H1 (cell line): ENCODE measurements at regions not wholly inside any gene's neighbourhood (a gene's known extent, or its start where the extent isn't known, plus 50 kb on each side); places are given as distances from the start of the nearest gene placed in this dataset.

Experiments
- CTCF ChIA-PET: fragments of 300-600 bp; sonication (Branson Sonifier 250); formaldehyde crosslinking; loops from one replicate; lab custom pipeline; 2021; ENCODE audit not compliant: partially characterized antibody; lab: Charles Lee
- POLR2A ChIA-PET: fragments of 300-600 bp; sonication (Branson Sonifier 250); formaldehyde crosslinking; loops from one replicate; lab custom pipeline; 2021; ENCODE audit warnings: inconsistent platforms; ENCODE audit not compliant: partially characterized antibody; lab: Charles Lee
- DNase-seq, 2 experiments: peaks; one replicate each; pipeline versions ENCODE4 v3.0.0 to v3.0.0-alpha.2; 2010 to 2022; ENCODE audit warnings: low spot score in 2 of 2, low read depth in 1 of 2, mixed read lengths in 1 of 2
- FAIRE-seq: peaks from 2 replicates; lab custom pipeline; 2011; peaks lifted over from hg19 to GRCh38; lab: Jason Lieb, UNC
- H2AFZ ChIP-seq: 2 replicates; pipeline ENCODE4 v1.8.1; 2012; ENCODE audit warnings: low read length, inconsistent platforms
- H2AK5ac ChIP-seq: 2 replicates; pipeline ENCODE4 v1.6.1; 2013; ENCODE audit warnings: low read depth, low read length
- H2BK120ac ChIP-seq: replicated peaks from 2 replicates; pipeline ENCODE3; 2013; ENCODE audit warnings: low read depth, low read length, inconsistent platforms
- H2BK12ac ChIP-seq: 2 replicates; pipeline ENCODE4 v1.6.1; 2013; ENCODE audit warnings: low read depth, low read length
- H2BK15ac ChIP-seq: 2 replicates; pipeline ENCODE4 v1.6.1; 2013; ENCODE audit warnings: low read length
- H2BK20ac ChIP-seq: 2 replicates; pipeline ENCODE4 v1.6.1; 2013; ENCODE audit warnings: low read length
- H2BK5ac ChIP-seq: 2 replicates; pipeline ENCODE4 v1.6.1; 2013; ENCODE audit warnings: low read depth, low read length
- H3K14ac ChIP-seq: 2 replicates; pipeline ENCODE4 v1.6.1; 2013; ENCODE audit warnings: inconsistent platforms; ENCODE audit not compliant: insufficient read length
- H3K18ac ChIP-seq: 2 replicates; pipeline ENCODE4 v1.6.1; 2013; ENCODE audit warnings: low read length; ENCODE audit errors: extremely low read depth
- H3K23ac ChIP-seq: 2 replicates; pipeline ENCODE4 v1.6.1; 2013; ENCODE audit warnings: inconsistent platforms; ENCODE audit not compliant: insufficient read length
- H3K23me2 ChIP-seq: 2 replicates; pipeline ENCODE4 v1.6.1; 2013; ENCODE audit warnings: low read depth, low read length
- H3K27ac ChIP-seq: 2 replicates; pipeline ENCODE4 v1.6.1; 2011; ENCODE audit warnings: low read depth, low read length, inconsistent platforms
- H3K27me3 ChIP-seq, 4 experiments: replicated peaks in 1 of 4; 1 replicate in 1 of 4; 2 replicates in 3 of 4; pipeline versions ENCODE4 v1.6.1 to v1.8.1; 2011 to 2013; ENCODE audit warnings: low read length in 3 of 4, mild to moderate bottlenecking in 3 of 4, inconsistent platforms in 2 of 4, mixed read lengths in 2 of 4, moderate library complexity in 1 of 4; ENCODE audit not compliant: control insufficient read depth in 3 of 4, insufficient read depth in 3 of 4; ENCODE audit errors: extremely low read depth in 1 of 4
- H3K36me3 ChIP-seq, 4 experiments: 2 replicates each; pipeline versions ENCODE4 v1.6.1 to v1.8.1; 2011 to 2013; ENCODE audit warnings: mild to moderate bottlenecking in 4 of 4, low read length in 3 of 4, moderate library complexity in 2 of 4, control low read depth in 1 of 4, inconsistent platforms in 1 of 4; ENCODE audit not compliant: insufficient read depth in 4 of 4, control insufficient read depth in 2 of 4
- H3K4ac ChIP-seq: replicated peaks from 2 replicates; pipeline ENCODE3; 2013; ENCODE audit warnings: low read length, low read depth, mixed read lengths, inconsistent platforms; ENCODE audit not compliant: insufficient read length
- H3K4me1 ChIP-seq, 4 experiments: replicated peaks in 1 of 4; 1 replicate in 1 of 4; 2 replicates in 3 of 4; pipeline versions ENCODE4 v1.6.1 to v1.8.1; 2011 to 2013; ENCODE audit warnings: low read length in 3 of 4, inconsistent platforms in 2 of 4, mixed read lengths in 1 of 4; ENCODE audit not compliant: insufficient read depth in 4 of 4, control insufficient read depth in 3 of 4
- H3K4me2 ChIP-seq, 2 experiments: 2 replicates each; pipeline versions ENCODE4 v1.6.1 to v1.8.1; 2011 to 2013; ENCODE audit warnings: low read depth in 2 of 2, low read length in 2 of 2, control low read depth in 1 of 2, inconsistent platforms in 1 of 2, mild to moderate bottlenecking in 1 of 2; ENCODE audit not compliant: insufficient read depth in 1 of 2
- H3K4me3 ChIP-seq, 4 experiments: fragments of 200-600, 300-600 bp in 1 of 4; sonication (generic), shearing (Covaris generic), sonication (Bioruptor Twin) in 1 of 4; 2 replicates each; pipeline versions ENCODE4 v1.5.1 to v1.8.1; 2011 to 2016; ENCODE audit warnings: low read length in 4 of 4, low read depth in 3 of 4, control low read depth in 2 of 4, inconsistent platforms in 2 of 4, mild to moderate bottlenecking in 2 of 4, mixed read lengths in 1 of 4, moderate library complexity in 1 of 4; ENCODE audit not compliant: insufficient read depth in 2 of 4; ENCODE audit errors: extremely low read depth in 1 of 4
- H3K56ac ChIP-seq: replicated peaks from 2 replicates; pipeline ENCODE3; 2013; ENCODE audit warnings: low read depth, mild to moderate bottlenecking, mixed read lengths, low read length, inconsistent platforms; ENCODE audit not compliant: insufficient read length
- H3K79me1 ChIP-seq: 2 replicates; pipeline ENCODE4 v1.6.1; 2013; ENCODE audit warnings: low read depth, low read length, control low read depth
- H3K79me2 ChIP-seq, 2 experiments: 2 replicates each; pipeline versions ENCODE4 v1.6.1 to v1.8.1; 2012 to 2013; ENCODE audit warnings: low read length in 2 of 2, mild to moderate bottlenecking in 2 of 2, inconsistent platforms in 1 of 2; ENCODE audit not compliant: insufficient read depth in 2 of 2, control insufficient read depth in 1 of 2
- H3K9ac ChIP-seq, 4 experiments: replicated peaks in 1 of 4; 1 replicate in 1 of 4; 2 replicates in 3 of 4; pipeline versions ENCODE4 v1.6.1 to v1.8.1; 2011 to 2013; ENCODE audit warnings: low read depth in 3 of 4, low read length in 3 of 4, control low read depth in 2 of 4, mild to moderate bottlenecking in 2 of 4, moderate library complexity in 2 of 4, inconsistent platforms in 1 of 4; ENCODE audit errors: extremely low read depth in 1 of 4
- H3K9me3 ChIP-seq, 2 experiments: 2 replicates each; pipeline versions ENCODE4 v1.6.1 to v1.8.1; 2012 to 2013; ENCODE audit warnings: mild to moderate bottlenecking in 2 of 2, moderate library complexity in 2 of 2, control low read depth in 1 of 2, inconsistent platforms in 1 of 2, low read depth in 1 of 2, low read length in 1 of 2, mixed read lengths in 1 of 2; ENCODE audit not compliant: insufficient read depth in 2 of 2
- H4K20me1 ChIP-seq, 2 experiments: replicated peaks in 1 of 2; 2 replicates each; pipeline versions ENCODE3 to v1.8.1; 2011 to 2013; ENCODE audit warnings: inconsistent platforms in 2 of 2, low read length in 2 of 2, mild to moderate bottlenecking in 1 of 2; ENCODE audit not compliant: insufficient read depth in 2 of 2, control insufficient read depth in 1 of 2
- H4K5ac ChIP-seq: 2 replicates; pipeline ENCODE4 v1.6.1; 2013; ENCODE audit warnings: low read length, low read depth, mixed read lengths, inconsistent platforms; ENCODE audit not compliant: insufficient read length
- H4K8ac ChIP-seq: 2 replicates; pipeline ENCODE4 v1.8.0; 2013; ENCODE audit warnings: mild to moderate bottlenecking, moderate library complexity, low read length, inconsistent platforms; ENCODE audit not compliant: insufficient read depth; ENCODE audit errors: extremely low read depth
- H4K91ac ChIP-seq: replicated peaks from 2 replicates; pipeline ENCODE3; 2013; ENCODE audit warnings: low read length, mixed read lengths, inconsistent platforms; ENCODE audit not compliant: insufficient read length
- BCL11A ChIP-seq, 2 experiments: IDR thresholded peaks; one replicate each; pipeline ENCODE4 v1.6.1; 2011; ENCODE audit warnings: low read depth in 2 of 2, low read length in 2 of 2, mild to moderate bottlenecking in 2 of 2
- CHD1 ChIP-seq: IDR thresholded peaks from 2 replicates; pipeline ENCODE4 v1.6.1; 2012; ENCODE audit warnings: low read depth, low read length, improper control_type of control experiment
- CREB1 ChIP-seq: IDR thresholded peaks from 2 replicates; pipeline ENCODE4 v1.6.1; 2012; ENCODE audit warnings: inconsistent platforms
- EGR1 ChIP-seq: IDR thresholded peaks from 2 replicates; pipeline ENCODE4 v1.6.1; 2011; ENCODE audit warnings: low read depth, low read length, borderline replicate concordance
- JUND ChIP-seq: IDR thresholded peaks from 2 replicates; pipeline ENCODE4 v1.6.1; 2011; ENCODE audit warnings: mild to moderate bottlenecking, improper control_type of control experiment, low read length
- KDM1A ChIP-seq: fragments of 200-600, 300-600 bp; sonication (generic); IDR thresholded peaks from 2 replicates; pipeline ENCODE4 v1.7.1; 2016; ENCODE audit warnings: mild to moderate bottlenecking, low read length, borderline replicate concordance
- POLR2AphosphoS5 ChIP-seq: IDR thresholded peaks from 2 replicates; pipeline ENCODE4 v1.6.1; 2011; ENCODE audit warnings: low read depth, low read length
- WGBS, 2 experiments: shearing (Covaris generic) in 1 of 2; methylation state at CpG; one replicate each; pipeline versions ENCODE4 v1.1.6 to v1.1.7; 2013 to 2015; ENCODE audit warnings: low lambda C conversion rate in 2 of 2, mixed read lengths in 2 of 2, inconsistent platforms in 1 of 2, low coverage in 1 of 2, missing lambda C conversion rate in 1 of 2; ENCODE audit not compliant: insufficient replicate concordance in 2 of 2, insufficient coverage in 1 of 2, insufficient read length in 1 of 2; ENCODE audit errors: extremely low coverage in 1 of 2, missing lambda C conversion rate in 1 of 2; 5-methylcytosine and 5-hydroxymethylcytosine counted together

DNA sequence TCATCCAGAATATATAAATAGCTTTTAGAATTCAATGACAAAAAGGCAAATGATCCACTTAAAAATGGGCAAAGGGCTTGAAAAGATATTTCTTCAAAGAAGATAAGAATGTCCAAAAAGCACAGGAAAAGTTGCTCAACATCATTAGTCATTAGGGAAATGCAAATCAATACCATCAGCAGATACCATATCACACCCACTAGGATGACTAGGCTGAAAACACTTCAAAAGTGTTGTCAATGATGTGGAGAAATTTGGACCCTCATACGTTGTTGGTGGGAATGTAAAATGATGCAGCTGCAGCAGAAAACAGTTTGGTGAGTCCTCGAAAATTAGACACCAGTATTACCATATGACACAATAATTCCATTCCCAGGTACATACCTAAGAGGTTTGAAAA, 303.6 kb upstream of the SLC35B3 start:
- Histone ChIP-seq H4K20me1 (no peaks in the 10 kb centered on the region), H3K4me2 (no peak overlapping the region), H3K36me3 (no peaks in the 10 kb centered on the region), H2AFZ (no peak overlapping the region), H3K56ac (no peak overlapping the region), H2BK5ac (no peak overlapping the region), H3K4ac (no peak overlapping the region), H3K23me2 (no peaks in the 10 kb centered on the region), H3K27ac (no peak overlapping the region), H3K27me3 (no peaks in the 10 kb centered on the region), H4K91ac (no peak overlapping the region), H2BK12ac (no peak overlapping the region), H3K79me1 (no peaks in the 10 kb centered on the region), H3K79me2 (no peaks in the 10 kb centered on the region), H3K23ac (no peak overlapping the region), H3K18ac (no peak overlapping the region), H3K4me1 (no peaks in the 10 kb centered on the region), H4K8ac (no peak overlapping the region), H4K5ac (no peak overlapping the region), H2BK120ac (no peak overlapping the region), H3K9ac (no peak overlapping the region), H2AK5ac (no peak overlapping the region), H2BK15ac (no peak overlapping the region), H2BK20ac (no peak overlapping the region), H3K14ac (no peak overlapping the region), H3K9me3 (no peaks in the 10 kb centered on the region), H3K4me3 (no peak overlapping the region)
- DNase-seq (no peak), FAIRE-seq (no peak)
- POLR2A ChIA-PET = no interaction called here
- CTCF ChIA-PET = interaction anchor here (0.6 kb wide), 1 partner anchor 32 kb away, joined by 3 read pairs; no protein-coding TSS in a partner anchor
- WGBS, 2 experiments = 96% methylated on average over 2 of the region's 2 CpGs; no CpG with 5 or more reads in 1 of the 2 experiments
- TF ChIP-seq KDM1A = no peak
- no peak for TF ChIP-seq EGR1
- no peak for TF ChIP-seq JUND
- TF ChIP-seq BCL11A (IDR thresholded peaks at IDR 0.05; ENCODE audit: low read depth in 2 of 2, low read length in 2 of 2) = no peak
- no peak for TF ChIP-seq CREB1
- TF ChIP-seq CHD1 = no peak
- TF ChIP-seq POLR2AphosphoS5 = no peak
